GM13977 (cell line): ENCODE measurements at regions not wholly inside any gene's neighbourhood (a gene's known extent, or its start where the extent isn't known, plus 50 kb on each side); places are given as distances from the start of the nearest gene placed in this dataset.

Experiments
- DNase-seq: peaks from one replicate; pipeline ENCODE4 v3.0.0; 2012; ENCODE audit warnings: low spot score
- CTCF ChIP-seq: IDR thresholded peaks from 2 replicates; pipeline ENCODE4 v1.5.1; 2012; ENCODE audit warnings: mild to moderate bottlenecking, control low read depth; ENCODE audit not compliant: insufficient read depth; ENCODE audit errors: extremely low read depth, missing control alignments
- in situ Hi-C: fragments of 300-500 bp; cut with MboI; formaldehyde crosslinking; loops from one replicate; pipeline ENCODE4 v1.12.0; 2022; ENCODE audit warnings: low sequenced_read_pairs, low pct_unique_long_range_greater_than_20kb, mixed read lengths, inconsistent platforms; ENCODE audit not compliant: unreplicated experiment

GRCh38 chr2:451495-451894 is 163.6 kb upstream of the ALKAL2 start:
- no peak for TF ChIP-seq CTCF
- in situ Hi-C loops: no loop called here
- DNase-seq: no peak

GRCh38 chr2:449246-450067 is 161.6 kb upstream of the ALKAL2 start:
- in situ Hi-C loops: no loop called here
- no peak for TF ChIP-seq CTCF
- DNase-seq: no peak

GRCh38 chr2:447902-448665 is 160.2 kb upstream of the ALKAL2 start:
- in situ Hi-C loops: no loop called here
- DNase-seq: no peak
- TF ChIP-seq CTCF: no peak

- TF ChIP-seq CTCF: no peak
- in situ Hi-C loops: no loop called here
- no peak for DNase-seq
Measured at GRCh38 chr2:446963-447530, 159.2 kb upstream of the ALKAL2 start.

GRCh38 chr2:446303-446874 is 158.5 kb upstream of the ALKAL2 start:
- in situ Hi-C loops: no loop called here
- DNase-seq: no peak
- no peak for TF ChIP-seq CTCF

- TF ChIP-seq CTCF: no peak
- DNase-seq: no peak
- in situ Hi-C loops: no loop called here
Measured at GRCh38 chr2:445896-446295, 158.0 kb upstream of the ALKAL2 start.
